ENCODE measurements at regions not wholly inside any gene's neighbourhood (a gene's known extent, or its start where the extent isn't known, plus 50 kb on each side); places are given as distances from the start of the nearest gene placed in this dataset.

GRCh38 chr4:181796502-181796901, 446.7 kb upstream of the TENM3 start:
- TF ChIP-seq ELF4 (CRISPR knock-in tag; IDR thresholded peaks at IDR 0.05; ENCODE audit: borderline replicate concordance): no peak
- TF ChIP-seq CTCF (CRISPR knock-in tag; IDR thresholded peaks at IDR 0.05): no peak

Measured in HepG2 (cell line).